RWPE2 (cell line): ENCODE measurements at regions not wholly inside any gene's neighbourhood (a gene's known extent, or its start where the extent isn't known, plus 50 kb on each side); places are given as distances from the start of the nearest gene placed in this dataset.
A peak's percentile ranks its signal among the peaks of the same experiment; 100 is the strongest.

Experiments used
- ATAC-seq: fragments of 200-7000 bp; cut with Tn5 transposase; 3 replicates; pipeline ENCODE4 v1.9.1; 2021; ENCODE audit warnings: low read depth
- DNase-seq: peaks from one replicate; pipeline ENCODE4 v3.0.0-alpha.2; 2020; ENCODE audit warnings: low spot score
- H3K27ac ChIP-seq: fragments of 450-650 bp; 2 replicates; pipeline ENCODE4 v1.5.1; 2017; ENCODE audit warnings: mild to moderate bottlenecking; ENCODE audit not compliant: poor library complexity, severe bottlenecking
- H3K27me3 ChIP-seq: fragments of 250-450 bp; sonication (Bioruptor Pico); 2 replicates; pipeline ENCODE4 v1.5.1; 2021; ENCODE audit warnings: mild to moderate bottlenecking, moderate library complexity; ENCODE audit not compliant: insufficient read depth, poor library complexity, severe bottlenecking
- H3K36me3 ChIP-seq: fragments of 250-450 bp; sonication (Bioruptor Pico); 2 replicates; pipeline ENCODE4 v1.5.1; 2020; ENCODE audit warnings: low read depth, mild to moderate bottlenecking, moderate library complexity
- H3K4me1 ChIP-seq: fragments of 250-450 bp; sonication (Bioruptor Pico); 2 replicates; pipeline ENCODE4 v1.5.1; 2021; ENCODE audit warnings: mild to moderate bottlenecking, moderate library complexity; ENCODE audit not compliant: insufficient read depth, poor library complexity, severe bottlenecking
- H3K4me3 ChIP-seq: fragments of 250-450 bp; sonication (Bioruptor Pico); 2 replicates; pipeline ENCODE4 v1.5.1; 2021; ENCODE audit warnings: mild to moderate bottlenecking, moderate library complexity; ENCODE audit not compliant: severe bottlenecking
- H3K9me3 ChIP-seq: fragments of 250-450 bp; sonication (Bioruptor Pico); 2 replicates; pipeline ENCODE4 v1.5.1; 2021; ENCODE audit warnings: mild to moderate bottlenecking, moderate library complexity; ENCODE audit not compliant: severe bottlenecking
- CTCF ChIP-seq: fragments of 450-650 bp; IDR thresholded peaks from one replicate; pipeline ENCODE4 v1.5.1; 2017; ENCODE audit warnings: mild to moderate bottlenecking, moderate library complexity; ENCODE audit not compliant: poor library complexity, severe bottlenecking

- Histone ChIP-seq H3K36me3 (no peaks in the 10 kb centered on the region), H3K9me3 (no peaks in the 10 kb centered on the region), H3K27me3 (no peaks in the 10 kb centered on the region), H3K4me3 (no peak overlapping the region), H3K4me1 (peaks cover 20% of the 10 kb centered on the region), H3K27ac (no peak overlapping the region)
- no peak for ATAC-seq
- DNase-seq: no peak
- TF ChIP-seq CTCF: no peak
Measured at GRCh38 chr13:79990048-79990447, 350.9 kb downstream of the SPRY2 start.

- no peak for TF ChIP-seq CTCF
- Histone ChIP-seq H3K36me3 (no peaks in the 10 kb centered on the region), H3K27me3 (no peaks in the 10 kb centered on the region), H3K9me3 (no peaks in the 10 kb centered on the region), H3K4me1 (peaks cover 20% of the 10 kb centered on the region), H3K27ac (peak overlapping the region; percentile 46), H3K4me3 (no peak overlapping the region)
- ATAC-seq (no peak; the same call in 2 of the 3 replicates), DNase-seq (no peak)
Measured at GRCh38 chr13:79989217-79989661, 351.7 kb downstream of the SPRY2 start.

GRCh38 chr13:79988573-79988972, 352.4 kb downstream of the SPRY2 start:
- H3K27me3 ChIP-seq: no peaks in the 10 kb centered on the region
- no peaks in the 10 kb centered on the region for H3K36me3 ChIP-seq
- no peak for DNase-seq
- no peaks in the 10 kb centered on the region for H3K9me3 ChIP-seq
- H3K27ac ChIP-seq: peak overlapping the region; percentile 46
- peak; percentile 66 for ATAC-seq
- no peak for TF ChIP-seq CTCF
- H3K4me1 ChIP-seq: peaks cover 20% of the 10 kb centered on the region
- no peak overlapping the region for H3K4me3 ChIP-seq

GRCh38 chr13:79987761-79988160, 353.2 kb downstream of the SPRY2 start:
- Histone ChIP-seq H3K9me3 (no peaks in the 10 kb centered on the region), H3K36me3 (no peaks in the 10 kb centered on the region), H3K4me3 (no peak overlapping the region), H3K27ac (peak overlapping the region; percentile 46), H3K4me1 (peaks cover 20% of the 10 kb centered on the region), H3K27me3 (no peaks in the 10 kb centered on the region)
- peak; percentile 54; the same call in 2 of the 3 replicates for ATAC-seq
- no peak for DNase-seq
- no peak for TF ChIP-seq CTCF

- ATAC-seq: peak; percentile 57
- TF ChIP-seq CTCF: no peak
- Histone ChIP-seq H3K9me3 (no peaks in the 10 kb centered on the region), H3K27ac (peak overlapping the region; percentile 46), H3K4me3 (no peak overlapping the region), H3K27me3 (no peaks in the 10 kb centered on the region), H3K4me1 (peaks cover 20% of the 10 kb centered on the region), H3K36me3 (no peaks in the 10 kb centered on the region)
- DNase-seq: no peak
Measured at GRCh38 chr13:79987323-79987722, 353.6 kb downstream of the SPRY2 start.
